T-helper 1 cell treated with Interleukin-12 subunit alpha and Interleukin-12 subunit beta and Interleukin-4 antibody, amounts not matched to agents 30 μg/mL and 1 μg/mL, for 36 hours (primary cell): ENCODE measurements at regions not wholly inside any gene's neighbourhood (a gene's known extent, or its start where the extent isn't known, plus 50 kb on each side); places are given as distances from the start of the nearest gene placed in this dataset.

Source experiments
- H3K27ac Mint-ChIP-seq: one replicate; pipeline ENCODE4 v1.8.0; 2021; ENCODE audit warnings: mild to moderate bottlenecking, mixed read lengths
- H3K27me3 Mint-ChIP-seq: one replicate; pipeline ENCODE4 v1.8.0; 2021; ENCODE audit warnings: low read depth, mixed read lengths
- H3K36me3 Mint-ChIP-seq: one replicate; pipeline ENCODE4 v1.8.0; 2021; ENCODE audit warnings: low read depth, mixed read lengths
- H3K4me1 Mint-ChIP-seq: one replicate; pipeline ENCODE4 v1.8.0; 2021; ENCODE audit warnings: low read depth, mixed read lengths
- H3K4me3 Mint-ChIP-seq: one replicate; pipeline ENCODE4 v1.8.0; 2021; ENCODE audit warnings: mild to moderate bottlenecking, moderate library complexity, mixed read lengths
- H3K9me3 Mint-ChIP-seq: one replicate; pipeline ENCODE4 v1.8.0; 2021; ENCODE audit warnings: mixed read lengths

- Mint-ChIP-seq H3K9me3 (peaks cover 11% of the 10 kb centered on the region), H3K4me3 (no peak overlapping the region), H3K27ac (no peak overlapping the region), H3K4me1 (no peaks in the 10 kb centered on the region), H3K36me3 (no peaks in the 10 kb centered on the region), H3K27me3 (no peaks in the 10 kb centered on the region)
Measured at GRCh38 chr3:59264366-59264765, 214.5 kb upstream of the CFAP20DC start.

GRCh38 chr3:59263152-59263551 lies 213.3 kb upstream of the CFAP20DC start:
- Mint-ChIP-seq H3K9me3 (peaks cover 11% of the 10 kb centered on the region), H3K36me3 (no peaks in the 10 kb centered on the region), H3K27me3 (no peaks in the 10 kb centered on the region), H3K4me1 (no peaks in the 10 kb centered on the region), H3K27ac (no peak overlapping the region), H3K4me3 (no peak overlapping the region)

GRCh38 chr3:59262076-59262498 lies 212.3 kb upstream of the CFAP20DC start:
- H3K9me3 Mint-ChIP-seq = peaks cover 11% of the 10 kb centered on the region
- H3K36me3 Mint-ChIP-seq = no peaks in the 10 kb centered on the region
- no peaks in the 10 kb centered on the region for H3K27me3 Mint-ChIP-seq
- H3K4me3 Mint-ChIP-seq = no peak overlapping the region
- no peaks in the 10 kb centered on the region for H3K4me1 Mint-ChIP-seq
- no peak overlapping the region for H3K27ac Mint-ChIP-seq

- Mint-ChIP-seq H3K4me1 (no peaks in the 10 kb centered on the region), H3K9me3 (peaks cover 11% of the 10 kb centered on the region), H3K27me3 (no peaks in the 10 kb centered on the region), H3K36me3 (no peaks in the 10 kb centered on the region), H3K4me3 (no peak overlapping the region), H3K27ac (no peak overlapping the region)
Measured at GRCh38 chr3:59261009-59261408, 211.2 kb upstream of the CFAP20DC start.

- no peaks in the 10 kb centered on the region for H3K27me3 Mint-ChIP-seq
- no peak overlapping the region for H3K4me3 Mint-ChIP-seq
- no peaks in the 10 kb centered on the region for H3K36me3 Mint-ChIP-seq
- no peak overlapping the region for H3K27ac Mint-ChIP-seq
- peaks cover under 1% of the 10 kb centered on the region for H3K9me3 Mint-ChIP-seq
- no peaks in the 10 kb centered on the region for H3K4me1 Mint-ChIP-seq
Measured at GRCh38 chr3:59258550-59259260, 208.9 kb upstream of the CFAP20DC start.

GRCh38 chr3:59257506-59257905 lies 207.7 kb upstream of the CFAP20DC start:
- Mint-ChIP-seq H3K4me3 (no peak overlapping the region), H3K27ac (no peak overlapping the region), H3K27me3 (no peaks in the 10 kb centered on the region), H3K4me1 (no peaks in the 10 kb centered on the region), H3K9me3 (no peaks in the 10 kb centered on the region), H3K36me3 (no peaks in the 10 kb centered on the region)

- H3K36me3 Mint-ChIP-seq = no peaks in the 10 kb centered on the region
- no peak overlapping the region for H3K27ac Mint-ChIP-seq
- H3K4me1 Mint-ChIP-seq = no peaks in the 10 kb centered on the region
- no peaks in the 10 kb centered on the region for H3K9me3 Mint-ChIP-seq
- H3K27me3 Mint-ChIP-seq = no peaks in the 10 kb centered on the region
- H3K4me3 Mint-ChIP-seq = no peak overlapping the region
Measured at GRCh38 chr3:59256230-59256629, 206.4 kb upstream of the CFAP20DC start.

- no peaks in the 10 kb centered on the region for H3K9me3 Mint-ChIP-seq
- H3K4me3 Mint-ChIP-seq = no peak overlapping the region
- no peaks in the 10 kb centered on the region for H3K36me3 Mint-ChIP-seq
Measured at GRCh38 chr3:59254976-59255375, 205.2 kb upstream of the CFAP20DC start.

GRCh38 chr3:59254433-59254832 lies 204.6 kb upstream of the CFAP20DC start:
- no peaks in the 10 kb centered on the region for H3K4me1 Mint-ChIP-seq
- H3K9me3 Mint-ChIP-seq = peaks cover under 1% of the 10 kb centered on the region
- no peak overlapping the region for H3K27ac Mint-ChIP-seq
- H3K27me3 Mint-ChIP-seq = no peaks in the 10 kb centered on the region
- no peaks in the 10 kb centered on the region for H3K36me3 Mint-ChIP-seq
- no peak overlapping the region for H3K4me3 Mint-ChIP-seq

More at GRCh38 chr3:59254976-59255375, 205.2 kb upstream of the CFAP20DC start:
- Mint-ChIP-seq H3K27me3 (no peaks in the 10 kb centered on the region), H3K4me1 (no peaks in the 10 kb centered on the region), H3K27ac (no peak overlapping the region)

GRCh38 chr3:59253523-59253922 lies 203.7 kb upstream of the CFAP20DC start:
- Mint-ChIP-seq H3K9me3 (peaks cover 10% of the 10 kb centered on the region), H3K27me3 (no peaks in the 10 kb centered on the region), H3K36me3 (no peaks in the 10 kb centered on the region)

GRCh38 chr3:59251869-59252268 lies 202.0 kb upstream of the CFAP20DC start:
- H3K9me3 Mint-ChIP-seq = peaks cover 15% of the 10 kb centered on the region
- no peak overlapping the region for H3K4me3 Mint-ChIP-seq
- no peaks in the 10 kb centered on the region for H3K27me3 Mint-ChIP-seq
- peaks cover 7% of the 10 kb centered on the region for H3K4me1 Mint-ChIP-seq
- H3K36me3 Mint-ChIP-seq = no peaks in the 10 kb centered on the region
- H3K27ac Mint-ChIP-seq = no peak overlapping the region

More at GRCh38 chr3:59253523-59253922, 203.7 kb upstream of the CFAP20DC start:
- no peaks in the 10 kb centered on the region for H3K4me1 Mint-ChIP-seq
- H3K4me3 Mint-ChIP-seq = no peak overlapping the region
- H3K27ac Mint-ChIP-seq = no peak overlapping the region

GRCh38 chr3:59250600-59250999 lies 200.8 kb upstream of the CFAP20DC start:
- H3K36me3 Mint-ChIP-seq = no peaks in the 10 kb centered on the region
- H3K27ac Mint-ChIP-seq = no peak overlapping the region
- H3K4me1 Mint-ChIP-seq = peaks cover 7% of the 10 kb centered on the region
- peaks cover 15% of the 10 kb centered on the region for H3K9me3 Mint-ChIP-seq
- no peak overlapping the region for H3K4me3 Mint-ChIP-seq
- H3K27me3 Mint-ChIP-seq = no peaks in the 10 kb centered on the region

GRCh38 chr3:59249698-59250361 lies 200.0 kb upstream of the CFAP20DC start:
- H3K27ac Mint-ChIP-seq = no peak overlapping the region
- peaks cover 7% of the 10 kb centered on the region for H3K4me1 Mint-ChIP-seq
- H3K9me3 Mint-ChIP-seq = peaks cover 15% of the 10 kb centered on the region
- no peaks in the 10 kb centered on the region for H3K36me3 Mint-ChIP-seq
- no peaks in the 10 kb centered on the region for H3K27me3 Mint-ChIP-seq
- H3K4me3 Mint-ChIP-seq = no peak overlapping the region

GRCh38 chr3:59249004-59249403 lies 199.2 kb upstream of the CFAP20DC start:
- H3K4me3 Mint-ChIP-seq = no peak overlapping the region
- no peaks in the 10 kb centered on the region for H3K36me3 Mint-ChIP-seq
- H3K27me3 Mint-ChIP-seq = no peaks in the 10 kb centered on the region
- H3K9me3 Mint-ChIP-seq = peaks cover 15% of the 10 kb centered on the region
- no peak overlapping the region for H3K27ac Mint-ChIP-seq
- H3K4me1 Mint-ChIP-seq = peaks cover 7% of the 10 kb centered on the region

- Mint-ChIP-seq H3K36me3 (peaks cover 8% of the 10 kb centered on the region), H3K27ac (no peak overlapping the region), H3K4me1 (peaks cover 7% of the 10 kb centered on the region), H3K27me3 (no peaks in the 10 kb centered on the region), H3K4me3 (no peak overlapping the region), H3K9me3 (peaks cover 26% of the 10 kb centered on the region)
Measured at GRCh38 chr3:59247402-59247841, 197.6 kb upstream of the CFAP20DC start.
